ENCODE measurements at regions not wholly inside any gene's neighbourhood (a gene's known extent, or its start where the extent isn't known, plus 50 kb on each side); places are given as distances from the start of the nearest gene placed in this dataset.

DNA sequence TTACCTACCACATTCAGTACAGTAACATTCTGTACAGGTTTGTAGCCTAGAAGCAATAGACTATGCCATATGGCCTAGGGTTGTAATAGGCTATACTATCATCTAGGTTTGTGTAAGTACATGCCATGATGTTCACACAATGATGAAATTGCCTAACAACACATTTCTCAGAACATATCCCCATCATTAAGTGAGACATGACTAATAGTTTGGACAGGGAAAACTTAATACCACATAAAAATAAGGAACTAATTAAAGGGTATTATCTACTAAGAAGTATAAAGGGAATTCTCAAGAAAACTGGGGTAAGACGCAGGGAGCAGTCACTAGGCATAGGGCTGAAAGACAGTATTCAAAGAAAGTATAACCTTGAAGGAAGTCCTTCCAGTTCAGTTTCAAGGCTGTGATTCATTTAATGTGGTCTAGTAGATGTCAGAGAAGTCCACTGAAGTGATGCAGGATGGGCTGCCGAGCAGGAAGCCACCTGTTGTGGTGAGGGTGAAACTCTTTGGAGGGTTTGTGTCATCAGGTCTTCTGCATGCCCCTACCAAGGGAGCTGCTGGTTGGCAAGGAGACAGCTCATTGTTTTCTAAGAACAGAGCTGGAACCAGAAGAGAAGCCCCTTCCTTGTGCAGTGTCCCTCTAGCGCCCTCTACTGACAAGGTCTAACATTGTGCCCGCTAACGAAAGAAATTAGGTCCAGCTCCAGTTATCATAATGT is 122.9 kb downstream of the OLFM4 start:
- no peak for TF ChIP-seq EZH2 (IDR thresholded peaks at IDR 0.05; ENCODE audit: borderline replicate concordance, low read depth, low read length, severe bottlenecking)
- TF ChIP-seq, protein P1, sequence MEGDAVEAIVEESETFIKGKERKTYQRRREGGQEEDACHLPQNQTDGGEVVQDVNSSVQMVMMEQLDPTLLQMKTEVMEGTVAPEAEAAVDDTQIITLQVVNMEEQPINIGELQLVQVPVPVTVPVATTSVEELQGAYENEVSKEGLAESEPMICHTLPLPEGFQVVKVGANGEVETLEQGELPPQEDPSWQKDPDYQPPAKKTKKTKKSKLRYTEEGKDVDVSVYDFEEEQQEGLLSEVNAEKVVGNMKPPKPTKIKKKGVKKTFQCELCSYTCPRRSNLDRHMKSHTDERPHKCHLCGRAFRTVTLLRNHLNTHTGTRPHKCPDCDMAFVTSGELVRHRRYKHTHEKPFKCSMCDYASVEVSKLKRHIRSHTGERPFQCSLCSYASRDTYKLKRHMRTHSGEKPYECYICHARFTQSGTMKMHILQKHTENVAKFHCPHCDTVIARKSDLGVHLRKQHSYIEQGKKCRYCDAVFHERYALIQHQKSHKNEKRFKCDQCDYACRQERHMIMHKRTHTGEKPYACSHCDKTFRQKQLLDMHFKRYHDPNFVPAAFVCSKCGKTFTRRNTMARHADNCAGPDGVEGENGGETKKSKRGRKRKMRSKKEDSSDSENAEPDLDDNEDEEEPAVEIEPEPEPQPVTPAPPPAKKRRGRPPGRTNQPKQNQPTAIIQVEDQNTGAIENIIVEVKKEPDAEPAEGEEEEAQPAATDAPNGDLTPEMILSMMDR (IDR thresholded peaks at IDR 0.05; ENCODE audit: borderline replicate concordance, extremely low read depth, low read length, poor library complexity, severe bottlenecking), result peak; percentile 95
- Histone ChIP-seq H3K9me3 (ENCODE audit: insufficient read depth, low read length, severe bottlenecking) (no peaks in the 10 kb centered on the region), H3K27me3 (ENCODE audit: insufficient read depth, low read length, poor library complexity) (no peaks in the 10 kb centered on the region), H3K27ac (ENCODE audit: low read length) (no peak overlapping the region), H3K9ac (ENCODE audit: low read depth, low read length) (no peak overlapping the region), H3K4me2 (ENCODE audit: insufficient read depth, low read length) (no peak overlapping the region), H3K4me3 (ENCODE audit: low read depth in 1 of 2, low read length in 2 of 2) (no peak overlapping the region), H3K36me3 (ENCODE audit: insufficient read depth, low read length) (no peaks in the 10 kb centered on the region), H4K20me1 (ENCODE audit: insufficient read depth, low read length) (no peaks in the 10 kb centered on the region), H3K4me1 (ENCODE audit: insufficient read depth, low read length) (peaks cover 5% of the 10 kb centered on the region), H2AFZ (ENCODE audit: low read depth, low read length) (no peak overlapping the region), H3K79me2 (ENCODE audit: insufficient read depth, low read length) (no peaks in the 10 kb centered on the region)
- ATAC-seq (ENCODE audit: insufficient read depth, low read depth), result peak; percentile 99
- DNase-seq, result peak; percentile 83

DNA sequence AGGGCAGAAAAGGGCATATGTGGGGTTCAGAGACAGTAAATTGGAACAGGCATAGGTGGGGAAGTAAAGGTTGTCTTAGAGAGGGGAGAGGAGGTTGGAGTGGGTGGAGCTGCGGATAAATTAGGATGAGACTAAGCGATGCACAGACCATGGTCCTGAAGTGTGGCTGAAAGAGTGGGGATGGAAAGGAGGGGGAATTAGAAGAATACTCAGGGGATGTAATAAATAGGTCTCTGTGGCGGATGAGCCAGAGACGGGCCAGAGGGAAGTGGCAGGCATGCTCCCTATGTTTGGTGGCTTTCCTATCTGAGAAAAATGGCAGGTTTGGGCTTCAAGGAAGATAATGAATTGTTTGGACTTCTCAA is 123.4 kb downstream of the OLFM4 start:
- no peaks in the 10 kb centered on the region for H3K27me3 ChIP-seq (ENCODE audit: insufficient read depth, low read length, poor library complexity)
- no peak for ATAC-seq (ENCODE audit: insufficient read depth, low read depth)
- TF ChIP-seq, protein P1 (IDR thresholded peaks at IDR 0.05; ENCODE audit: borderline replicate concordance, extremely low read depth, low read length, poor library complexity, severe bottlenecking), result no peak
- TF ChIP-seq EZH2 (IDR thresholded peaks at IDR 0.05; ENCODE audit: borderline replicate concordance, low read depth, low read length, severe bottlenecking), result no peak
- no peaks in the 10 kb centered on the region for H3K79me2 ChIP-seq (ENCODE audit: insufficient read depth, low read length)
- H4K20me1 ChIP-seq (ENCODE audit: insufficient read depth, low read length), result no peaks in the 10 kb centered on the region
- no peaks in the 10 kb centered on the region for H3K36me3 ChIP-seq (ENCODE audit: insufficient read depth, low read length)
- H2AFZ ChIP-seq (ENCODE audit: low read depth, low read length), result no peak overlapping the region
- H3K27ac ChIP-seq (ENCODE audit: low read length), result no peak overlapping the region
- no peak overlapping the region for H3K4me3 ChIP-seq (ENCODE audit: low read depth in 1 of 2, low read length in 2 of 2)
- H3K9me3 ChIP-seq (ENCODE audit: insufficient read depth, low read length, severe bottlenecking), result no peaks in the 10 kb centered on the region
- no peak for DNase-seq
- H3K4me1 ChIP-seq (ENCODE audit: insufficient read depth, low read length), result peaks cover 5% of the 10 kb centered on the region
- H3K4me2 ChIP-seq (ENCODE audit: insufficient read depth, low read length), result no peak overlapping the region
- H3K9ac ChIP-seq (ENCODE audit: low read depth, low read length), result no peak overlapping the region

DNA sequence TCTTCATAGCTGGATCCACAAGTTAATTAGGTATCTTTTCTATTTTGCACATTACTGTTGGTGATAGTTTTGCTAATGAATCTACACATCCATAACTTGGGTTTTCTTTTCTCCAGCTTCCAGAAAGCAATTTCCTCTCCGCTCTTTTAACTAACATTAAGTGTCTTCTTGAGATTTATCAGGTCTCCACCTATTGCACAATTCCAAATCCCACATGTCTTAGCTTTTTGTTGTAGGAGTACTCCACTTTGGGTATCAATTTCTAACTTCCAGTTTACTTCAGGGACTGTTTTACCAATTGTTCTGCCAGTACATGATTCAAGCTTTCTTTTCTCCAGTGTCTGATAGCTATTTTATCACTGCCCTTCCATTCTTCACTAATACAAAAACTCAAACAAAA is 129.6 kb downstream of the OLFM4 start:
- no peaks in the 10 kb centered on the region for H3K4me1 ChIP-seq (ENCODE audit: insufficient read depth, low read length)
- no peak overlapping the region for H3K4me2 ChIP-seq (ENCODE audit: insufficient read depth, low read length)
- TF ChIP-seq, protein P1 (IDR thresholded peaks at IDR 0.05; ENCODE audit: borderline replicate concordance, extremely low read depth, low read length, poor library complexity, severe bottlenecking), result no peak
- no peak for TF ChIP-seq EZH2 (IDR thresholded peaks at IDR 0.05; ENCODE audit: borderline replicate concordance, low read depth, low read length, severe bottlenecking)
- H3K9me3 ChIP-seq (ENCODE audit: insufficient read depth, low read length, severe bottlenecking), result no peaks in the 10 kb centered on the region
- no peak overlapping the region for H2AFZ ChIP-seq (ENCODE audit: low read depth, low read length)
- no peak overlapping the region for H3K27ac ChIP-seq (ENCODE audit: low read length)
- H3K9ac ChIP-seq (ENCODE audit: low read depth, low read length), result no peak overlapping the region
- no peaks in the 10 kb centered on the region for H3K36me3 ChIP-seq (ENCODE audit: insufficient read depth, low read length)
- H3K4me3 ChIP-seq (ENCODE audit: low read depth in 1 of 2, low read length in 2 of 2), result no peak overlapping the region
- ATAC-seq (ENCODE audit: insufficient read depth, low read depth), result no peak
- no peaks in the 10 kb centered on the region for H3K79me2 ChIP-seq (ENCODE audit: insufficient read depth, low read length)
- H3K27me3 ChIP-seq (ENCODE audit: insufficient read depth, low read length, poor library complexity), result no peaks in the 10 kb centered on the region
- no peak for DNase-seq
- no peaks in the 10 kb centered on the region for H4K20me1 ChIP-seq (ENCODE audit: insufficient read depth, low read length)
